Peyer's patch (tissue), 4 donors: ENCODE measurements at regions not wholly inside any gene's neighbourhood (a gene's known extent, or its start where the extent isn't known, plus 50 kb on each side); places are given as distances from the start of the nearest gene placed in this dataset.

Experiments
- POLR2A ChIP-seq, 2 donors: fragments of 450-650 bp; IDR thresholded peaks; one replicate each; pipeline ENCODE4 v1.5.1; 2017; ENCODE audit warnings: antibody characterized with exemption in 2 of 2, mild to moderate bottlenecking in 2 of 2, moderate library complexity in 2 of 2
- TF ChIP-seq, protein P1 (sequence below), 6 experiments: fragments of 450-650 bp in 4 of 6; fragments of 200-600 bp in 2 of 6; sonication (generic) in 1 of 6; IDR thresholded peaks; one replicate each; pipeline ENCODE4 v1.5.1; 2017 to 2019; ENCODE audit warnings: antibody characterized with exemption in 6 of 6, mild to moderate bottlenecking in 3 of 6, moderate library complexity in 1 of 6

DNA sequence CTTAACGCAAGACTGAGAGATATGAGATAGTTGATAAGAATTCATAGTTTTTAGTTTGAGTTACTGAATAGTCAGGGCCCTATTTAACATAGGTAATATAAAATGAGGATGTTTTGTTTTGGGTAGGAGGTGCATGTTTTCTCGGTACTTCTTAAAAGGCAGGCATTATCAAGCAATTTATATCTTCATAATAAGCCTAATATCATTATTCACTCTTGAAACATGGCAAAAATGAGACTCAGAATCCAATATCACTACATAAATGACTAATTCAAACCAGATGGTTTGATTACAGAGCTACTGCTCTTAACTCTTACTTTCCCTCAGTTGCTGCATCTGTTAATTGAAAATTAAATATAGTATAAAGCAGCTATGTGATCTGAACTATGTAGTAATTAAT, 2038.7 kb downstream of the EFNA5 start:
- TF ChIP-seq, protein P1, sequence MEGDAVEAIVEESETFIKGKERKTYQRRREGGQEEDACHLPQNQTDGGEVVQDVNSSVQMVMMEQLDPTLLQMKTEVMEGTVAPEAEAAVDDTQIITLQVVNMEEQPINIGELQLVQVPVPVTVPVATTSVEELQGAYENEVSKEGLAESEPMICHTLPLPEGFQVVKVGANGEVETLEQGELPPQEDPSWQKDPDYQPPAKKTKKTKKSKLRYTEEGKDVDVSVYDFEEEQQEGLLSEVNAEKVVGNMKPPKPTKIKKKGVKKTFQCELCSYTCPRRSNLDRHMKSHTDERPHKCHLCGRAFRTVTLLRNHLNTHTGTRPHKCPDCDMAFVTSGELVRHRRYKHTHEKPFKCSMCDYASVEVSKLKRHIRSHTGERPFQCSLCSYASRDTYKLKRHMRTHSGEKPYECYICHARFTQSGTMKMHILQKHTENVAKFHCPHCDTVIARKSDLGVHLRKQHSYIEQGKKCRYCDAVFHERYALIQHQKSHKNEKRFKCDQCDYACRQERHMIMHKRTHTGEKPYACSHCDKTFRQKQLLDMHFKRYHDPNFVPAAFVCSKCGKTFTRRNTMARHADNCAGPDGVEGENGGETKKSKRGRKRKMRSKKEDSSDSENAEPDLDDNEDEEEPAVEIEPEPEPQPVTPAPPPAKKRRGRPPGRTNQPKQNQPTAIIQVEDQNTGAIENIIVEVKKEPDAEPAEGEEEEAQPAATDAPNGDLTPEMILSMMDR (IDR thresholded peaks at IDR 0.05): no peak
- TF ChIP-seq POLR2A (IDR thresholded peaks at IDR 0.05): no peak
